Right cardiac atrium (tissue), 5 donors: ENCODE measurements at regions not wholly inside any gene's neighbourhood (a gene's known extent, or its start where the extent isn't known, plus 50 kb on each side); places are given as distances from the start of the nearest gene placed in this dataset.
A peak's percentile ranks its signal among the peaks of the same experiment; 100 is the strongest.

ENCODE experiments used
- ATAC-seq, 2 donors: fragments of 200-7000 bp; cut with Tn5 transposase; one replicate each; pipeline versions ENCODE4 v1.8.0 to v1.9.1; 2020; ENCODE audit warnings: moderate library complexity in 2 of 2, mild to moderate bottlenecking in 1 of 2
- DNase-seq, 3 donors: peaks; one replicate each; pipeline ENCODE4 v3.0.0-alpha.2; 2020
- H3K27ac ChIP-seq: one replicate; pipeline ENCODE4 v1.5.1; 2013; ENCODE audit warnings: mild to moderate bottlenecking, low read length, control low read depth, moderate library complexity
- H3K27me3 ChIP-seq: one replicate; pipeline ENCODE4 v1.6.1; 2013; ENCODE audit not compliant: control insufficient read depth, insufficient read depth
- H3K4me1 ChIP-seq: one replicate; pipeline ENCODE4 v1.6.1; 2013; ENCODE audit warnings: low read length; ENCODE audit not compliant: control insufficient read depth, insufficient read depth
- H3K4me3 ChIP-seq: one replicate; pipeline ENCODE4 v1.5.1; 2013; ENCODE audit warnings: low read length, control low read depth
- H3K9me3 ChIP-seq: one replicate; pipeline ENCODE4 v1.6.1; 2013; ENCODE audit warnings: low read length; ENCODE audit not compliant: control insufficient read depth
- WGBS: extraction: QIAGEN DNeasy Blood & Tissue Kit; methylation state at CpG from one replicate; pipeline ENCODE4 v1.1.7; 2013; 5-methylcytosine and 5-hydroxymethylcytosine counted together
- intact Hi-C, 4 donors: fragments of 100-400 bp; cut with DNase I; formaldehyde crosslinking; loops; one replicate each; pipeline versions ENCODE4 v1.11.0 to v1.14.0; 2022 to 2023
- donor health status: healthy with polysubstance abuse.
- donor health status: DM: no; HTN: yes; CAD: no.
- donor health status: DM: no; HTN: no; CAD: no.
- donor health status: DM: no; HTN: yes; CAD: no; lungs with severe emphysema.
- donor health status: DM: yes; HTN: yes; CAD: no.

GRCh38 chr11:128174465-128175291 lies 412.7 kb downstream of the ETS1 start:
- intact Hi-C loops, result loop anchor here in 2 of 4 donors (5.0 kb wide), 3 partner anchors 453 to 658 kb away; no protein-coding TSS in a partner anchor
- WGBS, result 63% methylated on average over 7 of the region's 7 CpGs
- no peak for DNase-seq
- no peak overlapping the region for H3K27ac ChIP-seq
- no peak for ATAC-seq
- H3K9me3 ChIP-seq, result no peaks in the 10 kb centered on the region
- H3K4me3 ChIP-seq, result no peak overlapping the region
- H3K27me3 ChIP-seq, result no peaks in the 10 kb centered on the region
- no peaks in the 10 kb centered on the region for H3K4me1 ChIP-seq

- Histone ChIP-seq H3K27me3 (no peaks in the 10 kb centered on the region), H3K4me1 (no peaks in the 10 kb centered on the region), H3K27ac (no peak overlapping the region), H3K4me3 (no peak overlapping the region), H3K9me3 (no peaks in the 10 kb centered on the region)
- ATAC-seq (peak; percentile 87 to 88), DNase-seq (peak; percentile 79 to 93 (median 89))
- intact Hi-C loops, result loop anchor here in 3 of 4 donors (2.0 to 5.0 kb wide), 4 partner anchors 455 to 660 kb away; no protein-coding TSS in a partner anchor
- 35% methylated on average over 4 of the region's 4 CpGs for WGBS
Measured at GRCh38 chr11:128172046-128172878, 415.1 kb downstream of the ETS1 start.

DNA sequence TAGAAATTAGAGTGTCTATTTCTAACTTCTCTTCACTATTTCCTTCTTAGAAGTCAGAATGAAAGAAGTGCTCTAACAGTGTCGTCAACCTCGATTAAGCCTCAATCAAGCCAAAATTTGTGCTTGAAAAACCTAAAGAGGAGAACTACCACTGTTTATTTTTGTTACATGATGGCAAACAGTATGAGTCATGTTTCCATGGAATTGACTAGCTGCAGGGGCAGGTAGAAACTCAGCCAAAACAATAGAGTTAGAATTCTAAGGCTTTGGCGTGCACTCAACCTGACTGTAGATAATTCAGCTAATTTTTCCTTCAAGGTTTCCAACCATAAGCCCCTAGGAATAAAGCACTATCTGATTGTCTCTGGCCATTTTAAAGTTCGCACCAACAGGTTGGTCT lies 415.9 kb downstream of the ETS1 start:
- WGBS, result 60% methylated on average over 4 of the region's 4 CpGs
- DNase-seq (no peak), ATAC-seq (peak in 1 of 2 donors; percentile 78)
- H3K4me1 ChIP-seq, result no peaks in the 10 kb centered on the region
- no peak overlapping the region for H3K27ac ChIP-seq
- intact Hi-C loops, result loop anchor here in 2 of 4 donors (5.0 kb wide), 3 partner anchors 456 to 661 kb away; no protein-coding TSS in a partner anchor
- no peak overlapping the region for H3K4me3 ChIP-seq
- no peaks in the 10 kb centered on the region for H3K27me3 ChIP-seq
- H3K9me3 ChIP-seq, result no peaks in the 10 kb centered on the region

GRCh38 chr11:128165572-128165971 lies 421.8 kb downstream of the ETS1 start:
- H3K27ac ChIP-seq, result no peak overlapping the region
- no peak for ATAC-seq
- H3K4me1 ChIP-seq, result no peaks in the 10 kb centered on the region
- intact Hi-C loops, result no loop called here
- H3K9me3 ChIP-seq, result no peaks in the 10 kb centered on the region
- no peak overlapping the region for H3K4me3 ChIP-seq
- WGBS, result 78% methylated on average over 4 of the region's 4 CpGs
- H3K27me3 ChIP-seq, result no peaks in the 10 kb centered on the region
- no peak for DNase-seq

GRCh38 chr11:128164080-128164741 lies 423.1 kb downstream of the ETS1 start:
- DNase-seq, result no peak
- no peak overlapping the region for H3K4me3 ChIP-seq
- ATAC-seq, result no peak
- no peak overlapping the region for H3K27ac ChIP-seq
- no peaks in the 10 kb centered on the region for H3K27me3 ChIP-seq
- H3K4me1 ChIP-seq, result no peaks in the 10 kb centered on the region
- H3K9me3 ChIP-seq, result no peaks in the 10 kb centered on the region
- 65% methylated on average over 6 of the region's 6 CpGs for WGBS
- intact Hi-C loops, result no loop called here

DNA sequence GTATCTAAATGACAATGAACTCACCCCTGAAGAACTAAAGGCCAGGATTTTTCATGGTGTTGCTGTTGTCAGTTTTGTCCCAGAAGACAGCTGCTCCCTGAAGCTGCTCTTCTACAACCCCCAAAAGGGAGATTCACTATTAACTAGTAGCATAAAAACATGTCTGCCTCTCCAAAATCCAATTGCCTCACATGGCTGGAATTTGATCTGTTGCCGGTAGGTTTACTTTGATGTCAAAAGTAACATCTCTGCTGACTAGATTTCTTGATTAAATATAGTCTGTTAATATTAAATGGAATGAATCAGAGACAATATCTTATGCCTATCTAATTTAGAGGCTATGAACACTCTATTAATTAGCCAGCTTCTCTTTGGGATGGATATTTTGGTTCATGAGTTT lies 425.4 kb downstream of the ETS1 start:
- WGBS, result 92% methylated on average over 1 of the region's 1 CpG
- no peaks in the 10 kb centered on the region for H3K27me3 ChIP-seq
- H3K9me3 ChIP-seq, result no peaks in the 10 kb centered on the region
- no peak overlapping the region for H3K27ac ChIP-seq
- no peak overlapping the region for H3K4me3 ChIP-seq
- DNase-seq (no peak), ATAC-seq (no peak)
- intact Hi-C loops, result no loop called here
- no peaks in the 10 kb centered on the region for H3K4me1 ChIP-seq

GRCh38 chr11:128161436-128161835 lies 425.9 kb downstream of the ETS1 start:
- DNase-seq (no peak), ATAC-seq (no peak)
- Histone ChIP-seq H3K9me3 (no peaks in the 10 kb centered on the region), H3K27me3 (no peaks in the 10 kb centered on the region), H3K27ac (no peak overlapping the region), H3K4me1 (no peaks in the 10 kb centered on the region), H3K4me3 (no peak overlapping the region)
- 78% methylated on average over 1 of the region's 1 CpG for WGBS
- intact Hi-C loops, result no loop called here

DNA sequence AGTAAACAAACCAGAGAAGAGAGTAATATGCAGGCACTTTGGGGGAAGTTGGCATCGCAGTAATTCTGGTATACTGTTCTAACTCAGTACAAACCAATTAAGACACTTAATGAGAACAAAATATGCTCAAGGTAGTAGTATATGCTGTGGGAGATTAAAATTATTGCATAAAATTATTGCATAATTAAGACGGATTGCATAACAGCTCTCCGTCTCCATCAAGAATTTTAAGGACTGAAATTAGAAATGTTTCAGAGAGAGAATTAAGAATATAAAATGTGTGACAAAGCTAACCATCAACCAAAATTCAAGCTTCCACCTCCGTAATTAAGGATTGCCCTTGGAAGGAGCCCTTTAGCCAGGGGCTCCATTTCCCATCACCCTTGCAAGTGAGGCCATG lies 428.5 kb downstream of the ETS1 start:
- DNase-seq (no peak), ATAC-seq (no peak)
- Histone ChIP-seq H3K27ac (no peak overlapping the region), H3K27me3 (no peaks in the 10 kb centered on the region), H3K4me3 (no peak overlapping the region), H3K4me1 (no peaks in the 10 kb centered on the region), H3K9me3 (no peaks in the 10 kb centered on the region)
- WGBS, result 89% methylated on average over 4 of the region's 4 CpGs
- intact Hi-C loops, result loop anchor here (5.0 to 10.0 kb wide), 4 partner anchors 114 to 796 kb away; no protein-coding TSS in a partner anchor

DNA sequence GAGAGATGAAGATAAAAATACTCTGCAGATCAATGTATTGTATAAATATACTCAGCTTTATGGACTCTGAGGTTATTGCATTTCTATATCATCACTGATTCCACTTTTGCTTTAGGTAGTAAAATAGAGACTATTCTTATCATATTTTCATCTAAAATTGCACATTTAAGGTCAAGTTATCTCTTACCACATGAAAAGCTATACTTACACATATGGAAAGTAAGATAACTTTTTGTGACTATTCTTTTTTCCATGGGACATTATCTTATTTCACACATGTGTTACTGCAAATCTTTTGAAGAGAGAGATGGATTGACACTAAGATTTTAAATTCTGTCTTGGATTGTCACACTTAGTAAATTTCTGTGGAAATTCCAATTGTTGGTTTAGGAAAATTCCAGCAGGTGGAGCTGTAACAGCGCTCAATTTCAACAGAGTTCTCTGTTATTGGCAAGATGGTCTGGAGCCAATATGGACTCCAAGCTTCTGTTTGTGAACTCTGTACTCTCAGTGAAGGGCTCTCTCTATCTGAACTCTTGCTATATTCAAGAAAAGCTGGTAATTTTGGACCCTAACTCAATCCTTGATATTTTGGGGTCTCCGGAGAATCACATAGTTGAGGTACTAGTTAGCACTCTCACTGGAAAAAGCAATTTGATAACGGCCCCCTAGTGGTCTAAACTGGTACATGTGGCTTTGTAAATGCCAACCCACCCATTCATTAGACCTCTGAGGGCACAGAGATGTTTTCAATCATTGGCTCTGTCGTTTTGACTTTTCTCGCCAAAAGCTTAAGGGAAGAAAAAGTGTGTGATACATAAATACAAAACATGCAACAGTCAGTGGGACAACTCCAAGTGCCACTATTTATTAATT lies 429.7 kb downstream of the ETS1 start:
- ATAC-seq (peak; percentile 80 to 87), DNase-seq (no peak)
- Histone ChIP-seq H3K27ac (no peak overlapping the region), H3K4me3 (peak overlapping the region; percentile 25), H3K9me3 (no peaks in the 10 kb centered on the region), H3K4me1 (no peaks in the 10 kb centered on the region), H3K27me3 (no peaks in the 10 kb centered on the region)
- WGBS, result 15% methylated on average over 5 of the region's 5 CpGs
- intact Hi-C loops, result loop anchor here (5.0 to 10.0 kb wide), 4 partner anchors 113 to 797 kb away; no protein-coding TSS in a partner anchor

- DNase-seq (no peak), ATAC-seq (no peak)
- Histone ChIP-seq H3K4me1 (no peaks in the 10 kb centered on the region), H3K9me3 (no peaks in the 10 kb centered on the region), H3K27ac (no peak overlapping the region), H3K27me3 (no peaks in the 10 kb centered on the region), H3K4me3 (no peak overlapping the region)
- intact Hi-C loops, result loop anchor here (5.0 to 10.0 kb wide), 4 partner anchors 112 to 798 kb away; no protein-coding TSS in a partner anchor
- 86% methylated on average over 3 of the region's 3 CpGs for WGBS
Measured at GRCh38 chr11:128156486-128156885, 430.9 kb downstream of the ETS1 start.
